DMS53 (cell line): ENCODE measurements at regions not wholly inside any gene's neighbourhood (a gene's known extent, or its start where the extent isn't known, plus 50 kb on each side); places are given as distances from the start of the nearest gene placed in this dataset.
"Not testable (repeated sequence)": the region's sequence is repeated elsewhere in the genome, so short reads cannot be mapped to it uniquely, and the experiment has no call there.

Source experiments
- DNase-seq: peaks from one replicate; lab custom pipeline; 2025; lab: John Stamatoyannopoulos, UW

DNA sequence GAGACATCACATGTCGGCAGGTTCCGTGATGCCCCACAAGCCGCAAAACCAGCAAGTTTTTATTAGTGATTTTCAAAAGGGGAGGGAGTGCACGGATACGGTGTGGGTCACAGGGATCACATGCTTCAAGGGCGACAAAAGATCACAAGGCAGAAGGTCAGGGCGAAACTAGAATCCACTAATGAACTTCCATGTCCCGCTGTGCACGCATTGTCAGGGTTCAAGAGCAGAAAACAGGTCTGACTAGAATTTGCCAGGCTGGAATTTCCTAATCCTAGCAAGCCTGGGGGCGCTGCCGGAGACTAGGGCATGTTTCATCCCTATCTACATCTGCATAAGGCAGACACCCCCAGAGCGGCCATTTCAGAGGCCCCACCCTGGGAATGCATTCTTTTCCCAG lies 225.2 kb downstream of the NPHP4 start:
- not testable (repeated sequence) for DNase-seq

DNA sequence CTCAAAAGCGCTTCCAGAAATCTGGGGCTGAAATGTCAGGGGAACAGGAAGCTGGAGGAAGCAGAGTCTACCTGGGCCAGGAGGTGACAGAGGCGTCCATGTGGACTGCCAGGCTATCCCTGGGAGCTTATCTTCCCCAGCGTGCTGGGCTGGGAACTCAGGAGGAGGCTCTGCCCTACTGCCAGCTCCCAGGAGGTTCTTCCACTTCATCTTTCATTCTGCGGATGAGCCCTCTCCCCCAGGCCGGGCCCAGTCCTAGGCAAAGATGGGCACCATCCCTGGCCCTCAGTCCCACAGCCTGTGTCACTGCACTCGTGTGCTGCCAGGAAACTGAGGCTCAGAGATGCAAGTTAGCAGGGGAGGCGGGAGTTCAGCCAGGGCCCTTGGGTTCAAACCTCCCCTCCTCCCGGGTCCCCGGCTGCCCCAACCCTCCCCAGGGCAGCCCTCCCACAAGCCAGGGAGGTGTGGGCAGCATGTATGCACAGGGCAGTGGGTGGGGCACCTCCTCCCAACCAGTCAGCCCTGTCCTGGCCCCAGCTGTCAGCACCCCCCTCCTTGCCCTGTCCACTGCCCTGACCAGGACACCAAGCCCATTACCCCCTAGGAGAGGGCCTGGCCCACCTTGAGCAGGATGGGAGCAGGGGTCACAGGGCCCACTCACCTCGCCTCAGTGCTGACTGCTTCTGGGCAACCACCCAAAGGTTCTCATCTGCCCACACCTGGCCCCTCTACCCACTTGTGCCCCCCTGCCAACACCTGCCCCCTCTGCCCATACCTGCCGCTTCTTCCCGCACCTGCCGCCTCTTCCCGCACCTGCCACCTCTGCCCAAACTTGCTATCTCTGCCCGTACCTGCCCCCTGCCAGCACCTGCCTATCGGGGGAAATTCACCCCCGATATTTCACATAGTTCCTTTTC lies 226.0 kb downstream of the NPHP4 start:
- no peak for DNase-seq

DNA sequence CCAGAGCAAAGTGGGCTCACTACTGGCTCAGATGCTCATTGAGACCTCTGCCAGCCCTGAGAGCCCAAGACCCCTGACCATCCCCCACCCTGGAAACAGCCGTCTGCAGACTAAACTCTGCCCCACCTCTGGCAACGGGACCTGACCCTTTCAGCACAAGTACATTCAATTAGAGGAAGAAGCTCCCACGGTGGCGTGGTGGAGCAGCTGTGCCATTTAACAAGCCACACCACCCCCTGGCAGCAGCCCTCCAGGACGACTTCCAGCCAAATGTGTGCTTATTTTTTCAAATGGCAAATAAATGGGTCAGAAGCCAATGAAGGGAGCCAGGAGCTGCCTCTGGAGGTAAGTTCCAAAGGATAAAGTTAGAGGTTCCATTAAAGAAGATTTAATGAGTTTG lies 226.7 kb downstream of the NPHP4 start:
- no peak for DNase-seq

DNA sequence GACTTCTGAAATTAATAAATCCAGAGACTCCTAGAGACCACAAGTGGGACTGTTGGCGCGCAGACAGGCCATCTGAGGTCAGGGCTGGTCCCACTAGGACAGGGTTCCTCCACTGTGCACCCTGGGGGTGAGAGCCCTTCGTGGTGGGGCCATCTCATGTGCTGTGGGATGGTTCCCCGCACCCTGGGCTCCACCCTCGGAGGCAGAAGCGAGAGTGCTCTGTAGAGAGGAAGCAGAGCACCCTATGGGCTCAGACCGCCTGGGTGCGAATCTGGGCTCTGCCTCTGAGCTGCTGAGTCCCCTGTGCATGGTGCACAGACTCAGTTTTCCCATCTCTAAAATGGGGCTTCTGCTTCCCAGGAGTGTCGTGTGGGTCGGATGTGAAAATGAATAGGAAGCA lies 227.3 kb downstream of the NPHP4 start:
- DNase-seq: no peak

DNA sequence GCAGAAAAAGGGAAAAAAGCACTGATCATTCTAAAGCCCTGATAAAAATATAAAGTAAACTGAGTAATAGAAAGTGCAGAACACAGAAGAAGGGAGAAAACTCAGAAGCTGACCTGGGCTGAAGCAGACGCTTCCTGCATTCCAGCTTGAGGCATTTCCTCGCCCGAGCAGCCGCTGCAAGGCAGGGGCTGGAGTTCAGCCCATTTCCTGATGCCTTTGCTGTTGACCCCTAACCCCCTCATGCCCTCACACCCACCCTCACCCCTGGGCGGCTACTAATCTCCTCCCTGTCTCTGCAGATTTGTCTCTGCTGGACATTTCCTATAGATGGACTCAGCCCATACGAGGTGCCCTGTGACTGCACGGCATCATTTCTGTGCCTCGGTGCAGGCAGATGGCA lies 227.8 kb downstream of the NPHP4 start:
- no peak for DNase-seq

DNA sequence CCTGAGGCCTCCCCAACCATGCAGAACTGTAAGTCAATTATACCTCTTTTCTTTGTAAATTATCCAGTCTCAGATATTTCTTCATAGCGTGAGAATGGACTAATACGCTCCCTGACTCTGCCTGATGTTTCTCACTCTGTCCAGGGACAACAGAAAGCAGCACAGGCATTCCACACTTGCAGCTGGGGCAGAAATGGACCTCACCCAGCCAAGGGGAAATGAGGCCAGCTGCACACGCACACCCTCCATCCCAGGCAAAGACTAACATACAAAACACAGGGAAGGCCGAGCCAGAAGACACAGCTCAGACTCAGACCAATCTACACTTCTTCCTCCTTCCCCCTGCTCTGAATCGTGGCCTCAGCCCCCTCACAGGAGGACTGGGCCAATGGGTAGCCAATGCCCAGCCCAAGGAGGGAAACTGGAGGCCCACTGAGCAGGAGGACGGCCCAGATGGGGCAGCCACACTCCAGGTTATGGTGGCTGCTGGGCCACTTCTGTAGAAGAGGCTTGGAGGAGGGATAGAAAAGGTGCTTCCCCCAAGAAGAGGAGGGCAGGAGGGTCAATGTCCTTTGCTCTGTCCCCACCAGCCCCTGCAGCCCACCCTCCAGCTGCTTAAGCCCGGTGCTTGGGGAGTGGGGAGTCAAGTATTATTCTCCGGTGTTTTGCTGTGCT lies 228.4 kb downstream of the NPHP4 start:
- no peak for DNase-seq

GRCh38 chr1:5758859-5759578 lies 233.2 kb downstream of the NPHP4 start:
- DNase-seq: no peak

GRCh38 chr1:5758000-5758858 lies 234.0 kb downstream of the NPHP4 start:
- no peak for DNase-seq

GRCh38 chr1:5757187-5757805 lies 234.9 kb downstream of the NPHP4 start:
- no peak for DNase-seq

GRCh38 chr1:5756434-5757186 lies 235.6 kb downstream of the NPHP4 start:
- no peak for DNase-seq

DNA sequence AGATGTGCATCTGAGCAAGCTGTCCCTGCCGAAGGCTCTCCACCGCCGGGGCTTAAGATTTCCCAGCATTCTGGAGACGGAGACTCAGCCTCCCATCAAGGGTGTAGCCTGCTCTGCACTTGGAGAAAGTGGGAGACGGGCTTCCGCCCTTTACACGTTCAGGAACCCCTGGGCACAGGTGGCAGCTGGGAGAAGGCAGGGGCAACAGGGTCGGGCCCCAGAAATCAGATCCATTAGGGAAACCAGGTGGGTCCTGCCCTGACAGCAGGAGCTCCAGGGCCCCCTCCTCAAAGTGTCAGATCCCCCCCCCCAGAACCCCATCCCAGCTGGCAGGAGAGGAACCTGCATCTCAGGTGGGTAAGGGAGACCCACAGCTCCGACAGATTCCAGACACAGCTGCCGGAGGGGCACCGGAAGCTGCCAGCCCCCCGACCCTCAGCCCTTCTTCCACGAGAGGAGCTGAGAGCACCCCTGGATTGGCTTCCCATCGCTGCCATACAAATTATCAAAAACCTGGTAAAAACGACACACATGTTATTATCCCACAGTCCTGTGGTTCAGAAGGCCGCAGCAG lies 236.6 kb downstream of the NPHP4 start:
- no peak for DNase-seq

DNA sequence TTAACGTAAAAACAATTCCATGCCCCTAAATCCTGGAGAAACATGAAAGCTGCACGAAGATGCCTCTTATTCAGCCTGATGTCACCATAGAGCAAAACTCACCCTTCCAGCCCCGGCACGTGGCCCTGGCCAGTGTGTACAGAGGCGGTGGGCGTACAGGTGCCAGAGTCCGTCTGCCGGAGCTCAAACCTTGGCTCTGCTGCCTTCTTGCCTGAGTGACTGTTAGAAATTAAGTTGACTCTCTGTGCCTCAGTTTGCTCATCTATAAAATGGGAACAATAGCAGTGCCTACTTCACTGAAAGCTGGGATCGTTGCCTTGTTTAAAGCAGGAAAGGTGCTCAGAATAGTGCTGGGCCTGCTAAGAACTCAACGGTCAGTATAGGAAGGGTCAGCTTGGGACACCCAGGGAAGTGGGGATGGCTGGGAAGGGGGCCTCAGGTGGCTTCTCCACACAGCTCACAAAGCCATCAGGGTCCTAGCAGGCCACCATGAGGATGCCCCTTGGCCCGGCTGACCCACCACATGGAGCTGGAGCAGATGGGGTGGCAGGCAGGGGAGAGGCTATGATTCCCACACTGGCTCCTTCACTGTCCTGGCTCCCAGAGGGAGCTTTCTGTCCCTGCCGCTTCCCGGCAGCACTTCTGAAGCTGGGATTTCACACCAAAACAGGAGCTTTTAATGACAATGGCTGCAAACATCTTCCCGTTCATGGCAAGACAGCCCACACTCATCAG lies 237.2 kb downstream of the NPHP4 start:
- DNase-seq: no peak

GRCh38 chr1:5753549-5754421 lies 238.4 kb downstream of the NPHP4 start:
- DNase-seq: no peak

GRCh38 chr1:5752746-5753548 lies 239.3 kb downstream of the NPHP4 start:
- DNase-seq: no peak

DNA sequence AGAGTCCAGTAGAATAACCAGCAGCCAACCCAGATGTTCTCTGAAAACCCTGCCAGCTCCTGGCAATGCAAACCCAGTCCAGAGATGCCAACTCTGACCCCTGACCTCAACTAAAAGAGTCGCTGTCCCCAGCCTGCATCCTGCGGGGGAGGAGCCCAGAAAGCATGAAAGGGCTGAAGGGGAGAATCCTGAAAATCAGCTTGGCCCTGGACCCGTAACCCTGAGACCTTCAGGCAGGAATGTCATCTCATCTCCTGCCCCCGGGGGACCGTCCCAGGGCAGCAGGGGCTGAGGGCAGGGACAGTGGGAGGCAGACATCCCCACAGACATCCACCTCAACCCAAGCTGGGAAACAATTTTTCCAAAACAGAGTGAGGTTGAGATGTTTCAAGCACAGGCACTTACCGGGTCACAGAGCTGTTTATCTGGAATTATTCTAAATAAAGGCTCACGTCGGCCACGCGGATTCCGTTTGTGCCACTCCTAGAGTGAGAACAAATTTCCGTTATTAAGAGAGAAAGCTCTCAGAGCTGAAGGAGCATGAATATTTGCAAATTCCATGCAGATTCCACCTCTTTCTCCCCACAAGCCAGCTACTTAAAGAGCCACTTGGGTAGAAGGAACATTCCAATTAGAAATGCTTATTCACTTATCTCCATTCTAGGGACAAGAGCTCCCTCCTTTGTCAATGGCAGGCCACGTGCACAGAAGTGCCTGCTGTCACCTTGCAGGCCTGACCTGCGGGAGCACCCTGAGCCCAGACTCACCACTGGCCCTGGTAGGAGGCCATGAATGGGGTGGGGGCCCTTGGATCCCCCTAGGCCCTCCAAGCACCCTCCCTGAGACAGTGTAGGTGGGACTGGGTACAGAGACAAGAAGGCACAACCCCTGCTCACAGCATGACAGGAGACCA lies 240.1 kb downstream of the NPHP4 start:
- DNase-seq: no peak

GRCh38 chr1:5751163-5751540 lies 241.1 kb downstream of the NPHP4 start:
- no peak for DNase-seq
